Neural crest cell (in vitro differentiated cells): ENCODE measurements at regions not wholly inside any gene's neighbourhood (a gene's known extent, or its start where the extent isn't known, plus 50 kb on each side); places are given as distances from the start of the nearest gene placed in this dataset.

ENCODE experiments used
- DNase-seq: peaks from one replicate; pipeline ENCODE4 v3.0.0; 2021; ENCODE audit warnings: low read depth, mixed read lengths, low spot score
- H3K27ac Mint-ChIP-seq: one replicate; pipeline ENCODE4 v1.8.0; 2021; ENCODE audit warnings: mild to moderate bottlenecking, mixed read lengths; ENCODE audit not compliant: unreplicated experiment
- H3K27me3 Mint-ChIP-seq: 2 replicates; pipeline ENCODE4 v1.8.0; 2021; ENCODE audit warnings: low read depth, mild to moderate bottlenecking, mixed read lengths
- H3K36me3 Mint-ChIP-seq: 2 replicates; pipeline ENCODE4 v1.8.0; 2021; ENCODE audit warnings: low read depth, mild to moderate bottlenecking, mixed read lengths
- H3K4me1 Mint-ChIP-seq: 2 replicates; pipeline ENCODE4 v1.8.0; 2021; ENCODE audit warnings: mixed read lengths
- H3K4me3 Mint-ChIP-seq: one replicate; pipeline ENCODE4 v1.8.0; 2021; ENCODE audit warnings: mild to moderate bottlenecking, mixed read lengths
- H3K9me3 Mint-ChIP-seq: 2 replicates; pipeline ENCODE4 v1.8.0; 2021; ENCODE audit warnings: mixed read lengths
- CTCF ChIP-seq: fragments of 200-600 bp; sonication (generic); conservative IDR thresholded peaks from 2 replicates; pipeline ENCODE4 v1.5.0; 2021; ENCODE audit warnings: antibody characterized with exemption, mild to moderate bottlenecking

- Mint-ChIP-seq H3K27me3 (no peaks in the 10 kb centered on the region), H3K9me3 (no peaks in the 10 kb centered on the region), H3K4me3 (no peak overlapping the region), H3K36me3 (no peaks in the 10 kb centered on the region), H3K4me1 (peaks cover 52% of the 10 kb centered on the region), H3K27ac (no peak overlapping the region)
- TF ChIP-seq CTCF = no peak
- no peak for DNase-seq
Measured at GRCh38 chr9:106326493-106326892, 536.5 kb upstream of the ZNF462 start.

GRCh38 chr9:106333481-106333880 lies 529.5 kb upstream of the ZNF462 start:
- no peak for TF ChIP-seq CTCF
- Mint-ChIP-seq H3K9me3 (peaks cover 3% of the 10 kb centered on the region), H3K36me3 (peaks cover 4% of the 10 kb centered on the region), H3K27me3 (no peaks in the 10 kb centered on the region), H3K4me1 (no peaks in the 10 kb centered on the region), H3K4me3 (no peak overlapping the region), H3K27ac (no peak overlapping the region)
- DNase-seq = no peak

- no peak for DNase-seq
- Mint-ChIP-seq H3K4me3 (no peak overlapping the region), H3K9me3 (peaks cover 7% of the 10 kb centered on the region), H3K27me3 (no peaks in the 10 kb centered on the region), H3K27ac (no peak overlapping the region), H3K36me3 (peaks cover 4% of the 10 kb centered on the region), H3K4me1 (no peaks in the 10 kb centered on the region)
- TF ChIP-seq CTCF = no peak
Measured at GRCh38 chr9:106334081-106334480, 528.9 kb upstream of the ZNF462 start.

- H3K9me3 Mint-ChIP-seq = peaks cover 10% of the 10 kb centered on the region
- no peaks in the 10 kb centered on the region for H3K4me1 Mint-ChIP-seq
- TF ChIP-seq CTCF = no peak
- no peak overlapping the region for H3K4me3 Mint-ChIP-seq
- DNase-seq = no peak
- H3K27ac Mint-ChIP-seq = no peak overlapping the region
- H3K27me3 Mint-ChIP-seq = no peaks in the 10 kb centered on the region
- peaks cover 4% of the 10 kb centered on the region for H3K36me3 Mint-ChIP-seq
Measured at GRCh38 chr9:106339882-106340281, 523.1 kb upstream of the ZNF462 start.

- TF ChIP-seq CTCF = no peak
- H3K27me3 Mint-ChIP-seq = no peaks in the 10 kb centered on the region
- DNase-seq = no peak
- H3K4me1 Mint-ChIP-seq = peaks cover 6% of the 10 kb centered on the region
- H3K27ac Mint-ChIP-seq = no peak overlapping the region
- no peak overlapping the region for H3K4me3 Mint-ChIP-seq
- H3K36me3 Mint-ChIP-seq = peaks cover under 1% of the 10 kb centered on the region
- peaks cover 12% of the 10 kb centered on the region for H3K9me3 Mint-ChIP-seq
Measured at GRCh38 chr9:106350777-106351176, 512.2 kb upstream of the ZNF462 start.

- Mint-ChIP-seq H3K27ac (no peak overlapping the region), H3K27me3 (no peaks in the 10 kb centered on the region), H3K4me3 (no peak overlapping the region), H3K9me3 (peaks cover 13% of the 10 kb centered on the region), H3K4me1 (no peaks in the 10 kb centered on the region), H3K36me3 (peaks cover 11% of the 10 kb centered on the region)
- DNase-seq = no peak
- no peak for TF ChIP-seq CTCF
Measured at GRCh38 chr9:106356924-106357323, 506.0 kb upstream of the ZNF462 start.
